MM.1S (cell line): ENCODE measurements at regions not wholly inside any gene's neighbourhood (a gene's known extent, or its start where the extent isn't known, plus 50 kb on each side); places are given as distances from the start of the nearest gene placed in this dataset.

ENCODE experiments used
- EZH2 ChIP-seq: fragments of 300-600 bp; sonication (generic); optimal IDR thresholded peaks from 2 replicates; pipeline ENCODE3; 2017; ENCODE audit warnings: low read depth, mild to moderate bottlenecking, antibody characterized with exemption, low read length, mixed read lengths
- EZH2phosphoT487 ChIP-seq: fragments of 300-600 bp; sonication (generic); IDR thresholded peaks from 2 replicates; pipeline ENCODE4 v1.6.1; 2018; ENCODE audit warnings: antibody characterized with exemption, low read length
- TF ChIP-seq, protein P1 (sequence below): fragments of 300-600 bp; sonication (generic); IDR thresholded peaks from 2 replicates; pipeline ENCODE4 v1.5.1; 2016; ENCODE audit warnings: antibody characterized with exemption, low read length, mixed read lengths

- TF ChIP-seq, protein P1, sequence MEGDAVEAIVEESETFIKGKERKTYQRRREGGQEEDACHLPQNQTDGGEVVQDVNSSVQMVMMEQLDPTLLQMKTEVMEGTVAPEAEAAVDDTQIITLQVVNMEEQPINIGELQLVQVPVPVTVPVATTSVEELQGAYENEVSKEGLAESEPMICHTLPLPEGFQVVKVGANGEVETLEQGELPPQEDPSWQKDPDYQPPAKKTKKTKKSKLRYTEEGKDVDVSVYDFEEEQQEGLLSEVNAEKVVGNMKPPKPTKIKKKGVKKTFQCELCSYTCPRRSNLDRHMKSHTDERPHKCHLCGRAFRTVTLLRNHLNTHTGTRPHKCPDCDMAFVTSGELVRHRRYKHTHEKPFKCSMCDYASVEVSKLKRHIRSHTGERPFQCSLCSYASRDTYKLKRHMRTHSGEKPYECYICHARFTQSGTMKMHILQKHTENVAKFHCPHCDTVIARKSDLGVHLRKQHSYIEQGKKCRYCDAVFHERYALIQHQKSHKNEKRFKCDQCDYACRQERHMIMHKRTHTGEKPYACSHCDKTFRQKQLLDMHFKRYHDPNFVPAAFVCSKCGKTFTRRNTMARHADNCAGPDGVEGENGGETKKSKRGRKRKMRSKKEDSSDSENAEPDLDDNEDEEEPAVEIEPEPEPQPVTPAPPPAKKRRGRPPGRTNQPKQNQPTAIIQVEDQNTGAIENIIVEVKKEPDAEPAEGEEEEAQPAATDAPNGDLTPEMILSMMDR, result no peak
- no peak for TF ChIP-seq EZH2
- TF ChIP-seq EZH2phosphoT487, result no peak
Measured at GRCh38 chr1:61606448-61607312, 118.3 kb downstream of the TM2D1 start.
